AG04449 (cell line): ENCODE measurements at regions not wholly inside any gene's neighbourhood (a gene's known extent, or its start where the extent isn't known, plus 50 kb on each side); places are given as distances from the start of the nearest gene placed in this dataset.

ENCODE experiments used
- CTCF ChIA-PET: fragments of 350-600 bp; formaldehyde crosslinking; extraction: SDS; loops from one replicate; lab custom pipeline; 2021; ENCODE audit warnings: antibody characterized with exemption; lab: Yijun Ruan, JAX
- POLR2A ChIA-PET: fragments of 400-600, 350-600 bp; formaldehyde crosslinking; extraction: SDS; loops from one replicate; lab custom pipeline; 2020; ENCODE audit warnings: antibody characterized with exemption, inconsistent platforms; lab: Yijun Ruan, JAX
- DNase-seq: peaks from one replicate; pipeline ENCODE4 v3.0.0-alpha.2; 2010; ENCODE audit warnings: low read depth, low spot score
- H3K4me3 ChIP-seq: 2 replicates; pipeline ENCODE4 v1.5.1; 2011; ENCODE audit warnings: low read depth, mild to moderate bottlenecking, control low read depth, low read length
- TF ChIP-seq, protein P1 (sequence below): IDR thresholded peaks from one replicate; pipeline ENCODE4 v1.5.1; 2011; ENCODE audit warnings: mild to moderate bottlenecking, moderate library complexity, low read length, control low read depth, inconsistent platforms; ENCODE audit not compliant: insufficient read depth; ENCODE audit errors: missing control alignments

- POLR2A ChIA-PET: no interaction called here
- TF ChIP-seq, protein P1, sequence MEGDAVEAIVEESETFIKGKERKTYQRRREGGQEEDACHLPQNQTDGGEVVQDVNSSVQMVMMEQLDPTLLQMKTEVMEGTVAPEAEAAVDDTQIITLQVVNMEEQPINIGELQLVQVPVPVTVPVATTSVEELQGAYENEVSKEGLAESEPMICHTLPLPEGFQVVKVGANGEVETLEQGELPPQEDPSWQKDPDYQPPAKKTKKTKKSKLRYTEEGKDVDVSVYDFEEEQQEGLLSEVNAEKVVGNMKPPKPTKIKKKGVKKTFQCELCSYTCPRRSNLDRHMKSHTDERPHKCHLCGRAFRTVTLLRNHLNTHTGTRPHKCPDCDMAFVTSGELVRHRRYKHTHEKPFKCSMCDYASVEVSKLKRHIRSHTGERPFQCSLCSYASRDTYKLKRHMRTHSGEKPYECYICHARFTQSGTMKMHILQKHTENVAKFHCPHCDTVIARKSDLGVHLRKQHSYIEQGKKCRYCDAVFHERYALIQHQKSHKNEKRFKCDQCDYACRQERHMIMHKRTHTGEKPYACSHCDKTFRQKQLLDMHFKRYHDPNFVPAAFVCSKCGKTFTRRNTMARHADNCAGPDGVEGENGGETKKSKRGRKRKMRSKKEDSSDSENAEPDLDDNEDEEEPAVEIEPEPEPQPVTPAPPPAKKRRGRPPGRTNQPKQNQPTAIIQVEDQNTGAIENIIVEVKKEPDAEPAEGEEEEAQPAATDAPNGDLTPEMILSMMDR: no peak
- no peak for DNase-seq
- CTCF ChIA-PET: interaction anchor here (2.4 kb wide), 1 partner anchor 62 kb away, joined by 6 read pairs; the partner anchor contains the start of gene PDE5A
- H3K4me3 ChIP-seq: no peak overlapping the region
Observed at GRCh38 chr4:119690871-119691270, 62.3 kb upstream of the PDE5A start.

DNA sequence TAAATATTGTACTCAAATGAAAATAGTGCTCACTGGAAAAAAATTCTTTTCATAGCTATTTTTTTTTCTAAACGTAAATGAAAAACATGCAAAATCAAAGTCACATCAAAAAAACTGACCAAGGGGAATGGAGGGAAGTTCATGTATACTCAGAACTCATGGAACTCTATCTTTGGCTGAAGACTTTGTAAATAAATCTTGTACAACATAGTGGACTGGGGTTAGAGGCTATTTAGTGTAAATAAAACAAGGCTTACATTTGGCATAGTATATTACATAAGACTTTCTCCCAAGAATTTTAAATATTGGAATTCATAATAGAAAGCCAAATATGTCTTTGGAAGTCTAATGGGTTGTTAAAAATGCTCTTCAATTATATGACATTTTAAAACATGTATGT, 59.8 kb upstream of the PDE5A start:
- ChIA-PET CTCF (interaction anchor here (2.0 kb wide), 1 partner anchor 10 kb away, joined by 7 read pairs; no protein-coding TSS in a partner anchor), POLR2A (no interaction called here)
- no peak overlapping the region for H3K4me3 ChIP-seq
- no peak for DNase-seq
- TF ChIP-seq, protein P1: no peak

GRCh38 chr4:119684463-119684862, 55.9 kb upstream of the PDE5A start:
- ChIA-PET POLR2A (no interaction called here), CTCF (interaction anchor here (1.1 kb wide), 1 partner anchor 9 kb away, joined by 3 read pairs; no protein-coding TSS in a partner anchor)
- no peak overlapping the region for H3K4me3 ChIP-seq
- DNase-seq: no peak
- TF ChIP-seq, protein P1: no peak

- CTCF ChIA-PET: interaction anchor here (2.6 kb wide), 1 partner anchor 55 kb away, joined by 8 read pairs; the partner anchor contains the start of gene PDE5A
- DNase-seq: peak; percentile 53
- POLR2A ChIA-PET: no interaction called here
- H3K4me3 ChIP-seq: no peak overlapping the region
- TF ChIP-seq, protein P1: no peak
Observed at GRCh38 chr4:119683518-119683917, 54.9 kb upstream of the PDE5A start.

- no peak for DNase-seq
- ChIA-PET POLR2A (no interaction called here), CTCF (interaction anchor here (2.6 kb wide), 1 partner anchor 54 kb away, joined by 8 read pairs; the partner anchor contains the start of gene PDE5A)
- TF ChIP-seq, protein P1: no peak
- H3K4me3 ChIP-seq: no peak overlapping the region
Observed at GRCh38 chr4:119682099-119682498, 53.5 kb upstream of the PDE5A start.

- no peak for DNase-seq
- TF ChIP-seq, protein P1: no peak
- CTCF ChIA-PET: interaction anchor here (1.1 to 1.6 kb wide), 3 partner anchors 9 to 377 kb away, joined by 3 to 7 read pairs (median 4); no protein-coding TSS in a partner anchor
- POLR2A ChIA-PET: no interaction called here
- no peak overlapping the region for H3K4me3 ChIP-seq
Observed at GRCh38 chr4:119679251-119679650, 50.6 kb upstream of the PDE5A start.
